IMR-90 (cell line): ENCODE measurements at regions not wholly inside any gene's neighbourhood (a gene's known extent, or its start where the extent isn't known, plus 50 kb on each side); places are given as distances from the start of the nearest gene placed in this dataset.

ENCODE experiments used
- ATAC-seq: fragments of 200-7000 bp; cut with Tn5 transposase; 2 replicates; pipeline ENCODE4 v1.9.1; 2020; ENCODE audit warnings: low read depth, mild to moderate bottlenecking, moderate library complexity
- BruUV-seq: library from RNA; stranded (reverse); fragments of 400-500 nt; replicated peaks from 2 replicates; lab custom pipeline; 2021; lab: Mats Ljungman, UMichigan
- CTCF ChIA-PET: fragments of 300-600 bp; formaldehyde crosslinking; extraction: SDS; loops from one replicate; lab custom pipeline; 2021; ENCODE audit warnings: antibody characterized with exemption; lab: Yijun Ruan, JAX
- POLR2A ChIA-PET: fragments of 300-600 bp; sonication (Branson Sonifier 250); formaldehyde crosslinking; loops from one replicate; lab custom pipeline; 2022; ENCODE audit warnings: antibody characterized with exemption; ENCODE audit not compliant: unreplicated experiment; lab: Charles Lee
- DNase-seq: peaks from one replicate; pipeline ENCODE4 v3.0.0; 2013
- H2AFZ ChIP-seq: replicated peaks from 2 replicates; pipeline ENCODE3; 2013; ENCODE audit warnings: low read length, mild to moderate bottlenecking; ENCODE audit not compliant: poor library complexity
- H2AK5ac ChIP-seq: 2 replicates; pipeline ENCODE4 v1.6.1; 2013; ENCODE audit warnings: low read depth, low read length, inconsistent platforms
- H2AK9ac ChIP-seq: replicated peaks from 2 replicates; pipeline ENCODE3; 2013; ENCODE audit warnings: mild to moderate bottlenecking, low read depth, low read length, moderate library complexity; ENCODE audit not compliant: poor library complexity
- H2BK120ac ChIP-seq: 2 replicates; pipeline ENCODE4 v1.6.1; 2013; ENCODE audit warnings: low read depth, low read length, inconsistent platforms
- H2BK15ac ChIP-seq: 3 replicates; pipeline ENCODE4 v1.6.1; 2013; ENCODE audit warnings: low read depth, low read length, inconsistent platforms
- H2BK20ac ChIP-seq: 2 replicates; pipeline ENCODE4 v1.6.1; 2013; ENCODE audit warnings: low read depth, mild to moderate bottlenecking, inconsistent platforms, low read length, moderate library complexity
- H2BK5ac ChIP-seq: 2 replicates; pipeline ENCODE4 v1.6.1; 2013; ENCODE audit warnings: mild to moderate bottlenecking, low read depth, low read length, inconsistent platforms; ENCODE audit not compliant: poor library complexity, severe bottlenecking
- H3K14ac ChIP-seq: replicated peaks from 2 replicates; pipeline ENCODE4 v1.6.1; 2013; ENCODE audit warnings: low read depth, low read length, inconsistent platforms
- H3K18ac ChIP-seq: 2 replicates; pipeline ENCODE4 v1.6.1; 2013; ENCODE audit warnings: low read depth, low read length, control low read depth
- H3K23ac ChIP-seq: 2 replicates; pipeline ENCODE4 v1.6.1; 2013; ENCODE audit warnings: low read depth, low read length, inconsistent platforms
- H3K27ac ChIP-seq: 2 replicates; pipeline ENCODE4 v1.5.1; 2013; ENCODE audit warnings: mild to moderate bottlenecking, control low read depth, low read length; ENCODE audit not compliant: insufficient read depth
- H3K27me3 ChIP-seq: 2 replicates; pipeline ENCODE4 v1.6.1; 2013; ENCODE audit warnings: low read length; ENCODE audit not compliant: control insufficient read depth, insufficient read depth
- H3K36me3 ChIP-seq: 2 replicates; pipeline ENCODE4 v1.6.1; 2013; ENCODE audit warnings: low read length, mixed read lengths; ENCODE audit not compliant: control insufficient read depth, insufficient read depth
- H3K4ac ChIP-seq: 2 replicates; pipeline ENCODE4 v1.6.1; 2013; ENCODE audit warnings: low read depth, low read length, inconsistent platforms
- H3K4me1 ChIP-seq: 2 replicates; pipeline ENCODE4 v1.6.1; 2013; ENCODE audit warnings: low read length, mixed read lengths; ENCODE audit not compliant: control insufficient read depth, insufficient read depth
- H3K4me2 ChIP-seq: 2 replicates; pipeline ENCODE4 v1.6.1; 2013; ENCODE audit warnings: low read depth, mild to moderate bottlenecking, control low read depth, low read length, moderate library complexity
- H3K4me3 ChIP-seq: 2 replicates; pipeline ENCODE4 v1.5.1; 2013; ENCODE audit warnings: low read depth, mild to moderate bottlenecking, control low read depth, low read length, moderate library complexity; ENCODE audit not compliant: insufficient read depth
- H3K56ac ChIP-seq: 2 replicates; pipeline ENCODE4 v1.6.1; 2013; ENCODE audit warnings: low read length, inconsistent platforms; ENCODE audit not compliant: insufficient read depth; ENCODE audit errors: extremely low read depth
- H3K79me1 ChIP-seq, 2 experiments: 2 replicates each; pipeline ENCODE4 v1.6.1; 2013; ENCODE audit warnings: low read length in 2 of 2, inconsistent platforms in 1 of 2, low read depth in 1 of 2
- H3K9ac ChIP-seq: 2 replicates; pipeline ENCODE4 v1.6.1; 2013; ENCODE audit warnings: low read depth, low read length, control low read depth
- H3K9me1 ChIP-seq: 2 replicates; pipeline ENCODE4 v1.6.1; 2013; ENCODE audit warnings: low read length, inconsistent platforms; ENCODE audit not compliant: insufficient read depth
- H3K9me3 ChIP-seq: 2 replicates; pipeline ENCODE4 v1.6.1; 2013; ENCODE audit warnings: low read length; ENCODE audit not compliant: control insufficient read depth, insufficient read depth
- H4K20me1 ChIP-seq: 2 replicates; pipeline ENCODE4 v1.6.1; 2013; ENCODE audit warnings: low read length, inconsistent platforms; ENCODE audit not compliant: insufficient read depth
- H4K5ac ChIP-seq: 2 replicates; pipeline ENCODE4 v1.6.1; 2013; ENCODE audit warnings: mild to moderate bottlenecking, low read depth, low read length, control low read depth
- H4K8ac ChIP-seq, 2 experiments: 2 replicates each; pipeline ENCODE4 v1.6.1; 2013; ENCODE audit warnings: low read depth in 2 of 2, low read length in 2 of 2, control low read depth in 1 of 2, inconsistent platforms in 1 of 2
- H4K91ac ChIP-seq: 2 replicates; pipeline ENCODE4 v1.6.1; 2013; ENCODE audit warnings: low read depth, low read length, inconsistent platforms; ENCODE audit not compliant: insufficient read depth
- BHLHE40 ChIP-seq: fragments of 150-350 bp; IDR thresholded peaks from 2 replicates; pipeline ENCODE4 v1.6.1; 2016; ENCODE audit warnings: mild to moderate bottlenecking, low read depth, low read length
- CEBPB ChIP-seq: IDR thresholded peaks from 2 replicates; pipeline ENCODE4 v1.6.1; 2012; ENCODE audit warnings: low read depth, low read length, improper control_type of control experiment
- CHD1 ChIP-seq: IDR thresholded peaks from 2 replicates; pipeline ENCODE4 v1.6.1; 2012; ENCODE audit warnings: low read depth, low read length, improper control_type of control experiment
- MAFK ChIP-seq: IDR thresholded peaks from 2 replicates; pipeline ENCODE4 v1.6.1; 2012; ENCODE audit warnings: low read depth, low read length, improper control_type of control experiment
- MAZ ChIP-seq: IDR thresholded peaks from 2 replicates; pipeline ENCODE4 v1.6.1; 2012; ENCODE audit warnings: low read depth, mild to moderate bottlenecking, low read length, improper control_type of control experiment, moderate library complexity, borderline replicate concordance
- MXI1 ChIP-seq: IDR thresholded peaks from 2 replicates; pipeline ENCODE4 v1.6.1; 2012; ENCODE audit warnings: low read depth, mild to moderate bottlenecking, low read length, moderate library complexity, borderline replicate concordance
- NFE2L2 ChIP-seq: fragments of 150-350 bp; IDR thresholded peaks from 2 replicates; pipeline ENCODE4 v1.6.1; 2016; ENCODE audit warnings: low read depth, mild to moderate bottlenecking, low read length
- POLR2A ChIP-seq: IDR thresholded peaks from 2 replicates; pipeline ENCODE4 v1.6.1; 2012; ENCODE audit warnings: mild to moderate bottlenecking, low read depth, low read length
- RAD21 ChIP-seq: IDR thresholded peaks from 2 replicates; pipeline ENCODE4 v1.6.1; 2012; ENCODE audit warnings: low read length, improper control_type of control experiment
- RCOR1 ChIP-seq: IDR thresholded peaks from 2 replicates; pipeline ENCODE4 v1.6.1; 2012; ENCODE audit warnings: mild to moderate bottlenecking, low read length, improper control_type of control experiment; ENCODE audit not compliant: insufficient replicate concordance
- RFX5 ChIP-seq: IDR thresholded peaks from 2 replicates; pipeline ENCODE4 v1.8.0; 2012; ENCODE audit warnings: low read depth, mild to moderate bottlenecking, low read length, moderate library complexity
- SMC3 ChIP-seq: fragments of 150-350 bp; IDR thresholded peaks from 2 replicates; pipeline ENCODE4 v1.6.1; 2016; ENCODE audit warnings: low read depth, mild to moderate bottlenecking, antibody characterized with exemption, low read length, moderate library complexity
- WGBS, 2 experiments: methylation state at CpG; one replicate each; pipeline versions ENCODE4 v1.1.5 to v1.1.7; 2013; ENCODE audit warnings: missing lambda C conversion rate in 2 of 2; ENCODE audit not compliant: insufficient read length in 1 of 2; ENCODE audit errors: extremely low coverage in 2 of 2; 5-methylcytosine and 5-hydroxymethylcytosine counted together
- dilution Hi-C: fragments of 300-500 bp; cut with HindIII; formaldehyde crosslinking; loops from one replicate; pipeline ENCODE4 v1.14.3; 2018; ENCODE audit warnings: low sequenced_read_pairs; ENCODE audit not compliant: unreplicated experiment
- in situ Hi-C: fragments of 300-500 bp; cut with MboI; formaldehyde crosslinking; loops from 3 replicates; pipeline ENCODE4 v1.14.3; 2019; ENCODE audit warnings: low sequenced_read_pairs, inconsistent platforms, mixed read lengths
- intact Hi-C: fragments of 100-400 bp; cut with micrococcal nuclease; formaldehyde crosslinking; loops from 2 replicates; pipeline ENCODE4 v1.10.0; 2022
- TF ChIP-seq, protein P1 (sequence below): fragments of 150-350 bp; IDR thresholded peaks from 2 replicates; pipeline ENCODE4 v1.6.1; 2016; ENCODE audit warnings: low read depth, mild to moderate bottlenecking, low read length, moderate library complexity, borderline replicate concordance
- TF ChIP-seq, protein P2 (sequence below): fragments of 150-350 bp; IDR thresholded peaks from 2 replicates; pipeline ENCODE4 v1.6.1; 2017; ENCODE audit warnings: mild to moderate bottlenecking, antibody characterized with exemption, low read length, low read depth

DNA sequence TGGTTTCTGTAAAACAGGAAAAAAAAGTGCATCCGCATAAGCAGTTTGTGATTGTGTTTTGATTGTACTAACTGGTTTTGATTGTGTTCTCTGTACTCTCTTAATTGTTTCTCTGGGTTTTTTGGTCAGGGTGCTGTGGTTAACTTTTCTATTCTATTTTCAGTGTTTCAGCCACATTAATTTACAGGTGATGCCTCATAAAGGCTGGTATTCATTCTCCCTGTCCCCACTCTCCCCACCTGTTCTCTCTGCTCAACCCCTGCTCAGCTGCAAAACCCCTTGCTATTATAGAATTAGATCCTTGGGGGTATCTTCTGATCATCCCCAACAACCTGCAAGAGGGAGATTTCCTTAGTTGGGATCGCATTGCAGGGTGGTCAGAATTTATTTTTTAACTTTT is 285.4 kb upstream of the AZI2 start:
- H2AFZ ChIP-seq, result no peak overlapping the region
- H2BK15ac ChIP-seq, result no peak overlapping the region
- no peak overlapping the region for H3K4me2 ChIP-seq
- H3K36me3 ChIP-seq, result no peaks in the 10 kb centered on the region
- in situ Hi-C loops (no loop called here), dilution Hi-C loops (no loop called here), intact Hi-C loops (no loop called here)
- TF ChIP-seq, protein P1, sequence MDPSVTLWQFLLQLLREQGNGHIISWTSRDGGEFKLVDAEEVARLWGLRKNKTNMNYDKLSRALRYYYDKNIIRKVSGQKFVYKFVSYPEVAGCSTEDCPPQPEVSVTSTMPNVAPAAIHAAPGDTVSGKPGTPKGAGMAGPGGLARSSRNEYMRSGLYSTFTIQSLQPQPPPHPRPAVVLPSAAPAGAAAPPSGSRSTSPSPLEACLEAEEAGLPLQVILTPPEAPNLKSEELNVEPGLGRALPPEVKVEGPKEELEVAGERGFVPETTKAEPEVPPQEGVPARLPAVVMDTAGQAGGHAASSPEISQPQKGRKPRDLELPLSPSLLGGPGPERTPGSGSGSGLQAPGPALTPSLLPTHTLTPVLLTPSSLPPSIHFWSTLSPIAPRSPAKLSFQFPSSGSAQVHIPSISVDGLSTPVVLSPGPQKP, result no peak
- TF ChIP-seq MXI1, result no peak
- no peak for TF ChIP-seq CEBPB
- TF ChIP-seq, protein P2, sequence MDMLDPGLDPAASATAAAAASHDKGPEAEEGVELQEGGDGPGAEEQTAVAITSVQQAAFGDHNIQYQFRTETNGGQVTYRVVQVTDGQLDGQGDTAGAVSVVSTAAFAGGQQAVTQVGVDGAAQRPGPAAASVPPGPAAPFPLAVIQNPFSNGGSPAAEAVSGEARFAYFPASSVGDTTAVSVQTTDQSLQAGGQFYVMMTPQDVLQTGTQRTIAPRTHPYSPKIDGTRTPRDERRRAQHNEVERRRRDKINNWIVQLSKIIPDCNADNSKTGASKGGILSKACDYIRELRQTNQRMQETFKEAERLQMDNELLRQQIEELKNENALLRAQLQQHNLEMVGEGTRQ, result no peak
- TF ChIP-seq POLR2A, result no peak
- TF ChIP-seq BHLHE40, result no peak
- TF ChIP-seq NFE2L2, result no peak
- TF ChIP-seq MAFK, result no peak
- TF ChIP-seq RCOR1, result no peak
- TF ChIP-seq SMC3, result no peak
- no peak for TF ChIP-seq CHD1
- no peak for TF ChIP-seq RAD21
- no peak for TF ChIP-seq RFX5
- TF ChIP-seq MAZ, result no peak
- no TSS peak for BruUV-seq
- H3K27me3 ChIP-seq, result no peaks in the 10 kb centered on the region
- H2AK5ac ChIP-seq, result no peak overlapping the region
- H3K14ac ChIP-seq, result no peak overlapping the region
- no peak for DNase-seq
- H4K8ac ChIP-seq, result no peak overlapping the region
- no peaks in the 10 kb centered on the region for H3K9me3 ChIP-seq
- H3K18ac ChIP-seq, result no peak overlapping the region
- H2BK120ac ChIP-seq, result no peak overlapping the region
- H4K20me1 ChIP-seq, result no peaks in the 10 kb centered on the region
- H3K4me1 ChIP-seq, result no peaks in the 10 kb centered on the region
- ATAC-seq, result no peak
- no peak overlapping the region for H3K4me3 ChIP-seq
- H4K91ac ChIP-seq, result no peak overlapping the region
- H2BK20ac ChIP-seq, result no peak overlapping the region
- H3K9me1 ChIP-seq, result no peaks in the 10 kb centered on the region
- H2AK9ac ChIP-seq, result no peak overlapping the region
- H3K79me1 ChIP-seq, result no peaks in the 10 kb centered on the region
- no peak overlapping the region for H3K56ac ChIP-seq
- H3K27ac ChIP-seq, result no peak overlapping the region
- ChIA-PET CTCF (no interaction called here), POLR2A (no interaction called here)
- no peak overlapping the region for H3K4ac ChIP-seq
- no peak overlapping the region for H4K5ac ChIP-seq
- H3K23ac ChIP-seq, result no peak overlapping the region
- no peak overlapping the region for H2BK5ac ChIP-seq
- no peak overlapping the region for H3K9ac ChIP-seq
- no CpG with 5 or more reads among the region's 2 CpGs for WGBS, 2 experiments
